ENCODE measurements at regions not wholly inside any gene's neighbourhood (a gene's known extent, or its start where the extent isn't known, plus 50 kb on each side); places are given as distances from the start of the nearest gene placed in this dataset.
A peak's percentile ranks its signal among the peaks of the same experiment; 100 is the strongest.

- ChIA-PET POLR2A (ENCODE audit: partially characterized antibody) (no interaction called here), CTCF (ENCODE audit: partially characterized antibody) (no interaction called here)
- intact Hi-C loops (cut with micrococcal nuclease), result no loop called here
- Histone ChIP-seq H3K36me3 (ENCODE audit: insufficient read depth, low read length) (no peaks in the 10 kb centered on the region), H3K27me3 (ENCODE audit: insufficient read depth, low read length) (no peaks in the 10 kb centered on the region), H3K9me3 (ENCODE audit: control insufficient read depth in 1 of 2, low read length in 2 of 2) (no peaks in the 10 kb centered on the region), H3K4me1 (ENCODE audit: insufficient read depth, low read length) (no peaks in the 10 kb centered on the region), H3K27ac (ENCODE audit: low read depth, low read length) (no peak overlapping the region), H3K4me3 (ENCODE audit: low read length in 2 of 2) (no peak overlapping the region)
- peaks cover under 1 to 6% (median 2%) of the 10 kb centered on the region in 8 donors for H3K9me3 Mint-ChIP-seq
- H3K27ac Mint-ChIP-seq, result no peak overlapping the region
- DNase-seq, result no peak
- peaks cover 0 to 3% (median 1%) of the 10 kb centered on the region in 4 donors for H3K4me1 Mint-ChIP-seq
- H3K27me3 Mint-ChIP-seq, result peaks cover 5 to 9% of the 10 kb centered on the region in 2 donors
- H3K4me3 Mint-ChIP-seq, result no peak overlapping the region
- H3K36me3 Mint-ChIP-seq, result no peaks in the 10 kb centered on the region
Measured at GRCh38 chr11:106152013-106152412, 74.6 kb downstream of the AASDHPPT start.

DNA sequence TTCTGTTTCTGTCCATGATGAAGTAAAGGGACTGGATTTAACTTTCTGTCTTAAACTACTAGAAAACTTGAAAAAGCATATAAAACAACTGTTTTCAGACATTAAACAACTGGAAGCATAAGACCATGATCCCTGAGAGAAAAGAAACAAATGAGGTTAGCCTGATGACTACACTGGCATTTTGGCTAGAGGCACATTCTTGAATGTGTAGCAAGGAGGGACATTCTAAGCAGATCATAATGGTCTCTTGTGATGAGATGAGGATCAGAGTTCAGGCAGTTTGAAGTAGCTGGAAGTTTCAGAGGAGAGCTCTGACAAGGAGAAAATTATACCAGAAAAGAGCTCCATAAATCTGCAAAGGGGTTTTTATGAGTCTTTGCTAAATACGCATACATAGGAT is 75.4 kb downstream of the AASDHPPT start:
- Mint-ChIP-seq H3K4me1 (peaks cover 0 to 3% (median 1%) of the 10 kb centered on the region in 4 donors), H3K4me3 (no peak overlapping the region), H3K9me3 (peaks cover 0 to 3% (median 0%) of the 10 kb centered on the region in 8 donors), H3K36me3 (no peaks in the 10 kb centered on the region), H3K27me3 (peaks cover 5 to 9% of the 10 kb centered on the region in 2 donors), H3K27ac (no peak overlapping the region)
- H3K4me3 ChIP-seq (ENCODE audit: low read length in 2 of 2), result no peak overlapping the region
- H3K27me3 ChIP-seq (ENCODE audit: insufficient read depth, low read length), result no peaks in the 10 kb centered on the region
- ChIA-PET POLR2A (ENCODE audit: partially characterized antibody) (no interaction called here), CTCF (ENCODE audit: partially characterized antibody) (no interaction called here)
- H3K27ac ChIP-seq (ENCODE audit: low read depth, low read length), result no peak overlapping the region
- no peaks in the 10 kb centered on the region for H3K9me3 ChIP-seq (ENCODE audit: control insufficient read depth in 1 of 2, low read length in 2 of 2)
- H3K4me1 ChIP-seq (ENCODE audit: insufficient read depth, low read length), result no peaks in the 10 kb centered on the region
- intact Hi-C loops (cut with micrococcal nuclease), result no loop called here
- no peak for DNase-seq
- no peaks in the 10 kb centered on the region for H3K36me3 ChIP-seq (ENCODE audit: insufficient read depth, low read length)

- Histone ChIP-seq H3K27me3 (ENCODE audit: insufficient read depth, low read length) (no peaks in the 10 kb centered on the region), H3K4me1 (ENCODE audit: insufficient read depth, low read length) (no peaks in the 10 kb centered on the region), H3K4me3 (ENCODE audit: low read length in 2 of 2) (no peak overlapping the region), H3K9me3 (ENCODE audit: control insufficient read depth in 1 of 2, low read length in 2 of 2) (no peaks in the 10 kb centered on the region), H3K27ac (ENCODE audit: low read depth, low read length) (no peak overlapping the region), H3K36me3 (ENCODE audit: insufficient read depth, low read length) (no peaks in the 10 kb centered on the region)
- Mint-ChIP-seq H3K36me3 (no peaks in the 10 kb centered on the region), H3K4me1 (peaks cover 0 to 6% (median 4%) of the 10 kb centered on the region in 4 donors), H3K27me3 (peaks cover 3 to 5% of the 10 kb centered on the region in 2 donors), H3K27ac (no peak overlapping the region), H3K9me3 (peaks cover 0 to 2% (median 0%) of the 10 kb centered on the region in 8 donors), H3K4me3 (no peak overlapping the region)
- no peak for DNase-seq
- intact Hi-C loops (cut with micrococcal nuclease), result loop anchor here (5.0 kb wide), 1 partner anchor 1531 kb away; no protein-coding TSS in a partner anchor
- ChIA-PET POLR2A (ENCODE audit: partially characterized antibody) (no interaction called here), CTCF (ENCODE audit: partially characterized antibody) (no interaction called here)
Measured at GRCh38 chr11:106156290-106156937, 79.0 kb downstream of the AASDHPPT start.

- H3K36me3 Mint-ChIP-seq, result no peaks in the 10 kb centered on the region
Measured at GRCh38 chr11:106158406-106158805, 80.9 kb downstream of the AASDHPPT start.

DNA sequence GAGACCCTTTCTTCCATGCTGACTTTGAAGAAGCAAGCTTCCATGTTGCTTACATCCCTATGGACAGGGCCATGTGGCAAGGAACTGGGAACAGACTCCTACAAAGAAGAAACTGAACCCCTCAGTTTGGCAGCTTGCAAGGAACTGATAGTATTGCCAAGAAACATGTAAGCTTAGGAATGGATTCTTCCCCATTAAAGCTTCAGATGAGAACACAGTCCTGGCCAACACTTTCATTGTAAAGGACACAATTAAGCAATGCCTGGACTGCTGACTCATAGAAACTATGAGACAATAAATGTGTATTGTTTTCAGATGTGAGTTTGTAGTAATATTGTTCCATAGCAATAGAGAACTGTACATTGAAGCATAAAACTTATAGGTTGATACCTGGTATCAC is 82.4 kb downstream of the AASDHPPT start:
- Mint-ChIP-seq H3K4me3 (no peak overlapping the region), H3K27ac (no peak overlapping the region), H3K9me3 (peaks cover 0 to 5% (median 2%) of the 10 kb centered on the region in 8 donors), H3K27me3 (peaks cover 2 to 3% of the 10 kb centered on the region in 2 donors), H3K36me3 (no peaks in the 10 kb centered on the region), H3K4me1 (peaks cover 0 to 6% (median 4%) of the 10 kb centered on the region in 4 donors)
- intact Hi-C loops (cut with micrococcal nuclease), result loop anchor here (5.0 kb wide), 1 partner anchor 1527 kb away; no protein-coding TSS in a partner anchor
- no peaks in the 10 kb centered on the region for H3K9me3 ChIP-seq (ENCODE audit: control insufficient read depth in 1 of 2, low read length in 2 of 2)
- H3K27ac ChIP-seq (ENCODE audit: low read depth, low read length), result no peak overlapping the region
- ChIA-PET POLR2A (ENCODE audit: partially characterized antibody) (no interaction called here), CTCF (ENCODE audit: partially characterized antibody) (interaction anchor here (1.4 kb wide), 1 partner anchor 27 kb away, joined by 3 read pairs; no protein-coding TSS in a partner anchor)
- H3K4me3 ChIP-seq (ENCODE audit: low read length in 2 of 2), result no peak overlapping the region
- no peaks in the 10 kb centered on the region for H3K4me1 ChIP-seq (ENCODE audit: insufficient read depth, low read length)
- H3K36me3 ChIP-seq (ENCODE audit: insufficient read depth, low read length), result no peaks in the 10 kb centered on the region
- DNase-seq, result no peak
- H3K27me3 ChIP-seq (ENCODE audit: insufficient read depth, low read length), result no peaks in the 10 kb centered on the region

More at GRCh38 chr11:106158406-106158805, 80.9 kb downstream of the AASDHPPT start:
- no peak for DNase-seq
- Mint-ChIP-seq H3K27ac (no peak overlapping the region), H3K9me3 (peaks cover 0 to 3% (median 0%) of the 10 kb centered on the region in 8 donors), H3K4me1 (peaks cover 0 to 6% (median 4%) of the 10 kb centered on the region in 4 donors), H3K27me3 (peaks cover 3% of the 10 kb centered on the region in 2 donors), H3K4me3 (no peak overlapping the region)
- H3K27me3 ChIP-seq (ENCODE audit: insufficient read depth, low read length), result no peaks in the 10 kb centered on the region
- ChIA-PET POLR2A (ENCODE audit: partially characterized antibody) (no interaction called here), CTCF (ENCODE audit: partially characterized antibody) (interaction anchor here (1.4 kb wide), 1 partner anchor 28 kb away, joined by 3 read pairs; no protein-coding TSS in a partner anchor)
- intact Hi-C loops (cut with micrococcal nuclease), result loop anchor here (5.0 kb wide), 1 partner anchor 1529 kb away; no protein-coding TSS in a partner anchor
- no peaks in the 10 kb centered on the region for H3K9me3 ChIP-seq (ENCODE audit: control insufficient read depth in 1 of 2, low read length in 2 of 2)
- H3K36me3 ChIP-seq (ENCODE audit: insufficient read depth, low read length), result no peaks in the 10 kb centered on the region
- H3K4me1 ChIP-seq (ENCODE audit: insufficient read depth, low read length), result no peaks in the 10 kb centered on the region
- no peak overlapping the region for H3K27ac ChIP-seq (ENCODE audit: low read depth, low read length)
- no peak overlapping the region for H3K4me3 ChIP-seq (ENCODE audit: low read length in 2 of 2)

DNA sequence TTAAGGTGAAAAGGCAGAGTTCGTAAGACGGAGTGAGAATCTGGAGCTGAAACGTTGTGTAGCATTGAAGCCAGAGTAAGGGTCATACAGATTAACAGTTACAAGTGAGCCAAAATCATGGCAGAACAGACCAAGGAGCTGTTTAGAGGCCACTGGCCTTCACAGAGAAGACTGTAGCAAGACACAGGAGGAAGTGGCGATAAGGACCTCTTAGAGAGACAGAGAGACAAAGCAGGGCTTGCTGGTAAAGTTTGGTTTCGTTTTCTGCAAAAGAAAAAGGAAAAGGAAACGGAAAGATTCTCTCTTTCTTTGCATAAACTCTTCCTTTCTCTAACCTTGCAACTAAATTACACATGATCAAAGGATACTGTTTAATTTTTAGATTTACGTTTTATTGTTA is 83.0 kb downstream of the AASDHPPT start:
- Mint-ChIP-seq H3K27ac (no peak overlapping the region), H3K4me3 (peak overlapping the region in 3 of 8 donors; percentile 5 to 55 (median 34)), H3K36me3 (no peaks in the 10 kb centered on the region), H3K9me3 (peaks cover 0 to 6% (median 3%) of the 10 kb centered on the region in 8 donors), H3K27me3 (peaks cover 2 to 3% of the 10 kb centered on the region in 2 donors), H3K4me1 (peaks cover 0 to 6% (median 4%) of the 10 kb centered on the region in 4 donors)
- H3K36me3 ChIP-seq (ENCODE audit: insufficient read depth, low read length), result no peaks in the 10 kb centered on the region
- H3K4me3 ChIP-seq (ENCODE audit: low read length in 2 of 2), result no peak overlapping the region
- H3K4me1 ChIP-seq (ENCODE audit: insufficient read depth, low read length), result no peaks in the 10 kb centered on the region
- no peak overlapping the region for H3K27ac ChIP-seq (ENCODE audit: low read depth, low read length)
- ChIA-PET POLR2A (ENCODE audit: partially characterized antibody) (no interaction called here), CTCF (ENCODE audit: partially characterized antibody) (no interaction called here)
- DNase-seq, result no peak
- intact Hi-C loops (cut with micrococcal nuclease), result no loop called here
- no peaks in the 10 kb centered on the region for H3K9me3 ChIP-seq (ENCODE audit: control insufficient read depth in 1 of 2, low read length in 2 of 2)
- no peaks in the 10 kb centered on the region for H3K27me3 ChIP-seq (ENCODE audit: insufficient read depth, low read length)

- DNase-seq, result no peak
- intact Hi-C loops (cut with micrococcal nuclease), result no loop called here
- CTCF ChIA-PET (ENCODE audit: partially characterized antibody), result no interaction called here
- Histone ChIP-seq H3K27ac (ENCODE audit: low read depth, low read length) (no peak overlapping the region), H3K4me1 (ENCODE audit: insufficient read depth, low read length) (no peaks in the 10 kb centered on the region), H3K9me3 (ENCODE audit: control insufficient read depth in 1 of 2, low read length in 2 of 2) (no peaks in the 10 kb centered on the region), H3K36me3 (ENCODE audit: insufficient read depth, low read length) (no peaks in the 10 kb centered on the region), H3K27me3 (ENCODE audit: insufficient read depth, low read length) (no peaks in the 10 kb centered on the region), H3K4me3 (ENCODE audit: low read length in 2 of 2) (no peak overlapping the region)
- POLR2A ChIA-PET (ENCODE audit: partially characterized antibody), result no interaction called here
- no peaks in the 10 kb centered on the region for H3K36me3 Mint-ChIP-seq
- peaks cover 5 to 21% (median 14%) of the 10 kb centered on the region in 8 donors for H3K9me3 Mint-ChIP-seq
- H3K27ac Mint-ChIP-seq, result no peak overlapping the region
- H3K4me3 Mint-ChIP-seq, result no peak overlapping the region
- peaks cover 0 to 4% (median 3%) of the 10 kb centered on the region in 4 donors for H3K4me1 Mint-ChIP-seq
- no peaks in the 10 kb centered on the region for H3K27me3 Mint-ChIP-seq
Measured at GRCh38 chr11:106161775-106162634, 84.5 kb downstream of the AASDHPPT start.

Data from CD4-positive, alpha-beta memory T cell (primary cell).